ENCODE measurements at regions not wholly inside any gene's neighbourhood (a gene's known extent, or its start where the extent isn't known, plus 50 kb on each side); places are given as distances from the start of the nearest gene placed in this dataset.

DNA sequence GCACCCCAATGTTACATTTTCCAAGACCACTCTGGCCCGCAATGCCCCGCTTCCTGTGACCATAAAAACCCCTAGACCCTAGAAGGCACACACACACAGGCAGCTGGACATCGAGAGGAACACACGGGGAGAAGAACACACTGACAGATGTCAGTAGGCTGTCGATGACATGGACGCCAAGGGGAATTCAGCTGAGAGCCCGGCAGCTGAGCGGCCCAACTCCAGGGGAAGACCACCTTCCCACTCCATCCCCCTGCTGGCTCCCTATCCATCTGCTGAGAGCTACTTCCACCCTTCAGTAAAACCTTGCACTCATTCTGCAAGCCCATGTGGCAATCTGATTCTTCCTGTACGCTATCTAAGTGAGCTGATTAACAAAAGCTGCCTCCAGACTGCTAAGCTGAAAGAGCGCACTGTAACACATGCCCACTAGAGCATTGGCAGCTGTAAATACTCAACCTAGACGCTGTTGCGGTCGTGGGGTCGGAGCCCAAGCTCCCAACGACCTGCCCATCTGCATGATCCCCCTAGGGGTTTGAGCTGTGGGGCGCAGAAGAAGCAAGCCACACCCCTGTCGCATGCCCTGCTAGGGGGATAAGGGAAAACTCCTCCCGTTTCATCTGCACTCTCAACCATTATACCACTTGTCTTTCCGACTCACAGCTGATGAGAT, 843.6 kb upstream of the POT1 start:
- Histone ChIP-seq H3K4me3 (ENCODE audit: low read length) (no peak overlapping the region), H3K4me1 (ENCODE audit: control insufficient read depth, low read length) (no peaks in the 10 kb centered on the region), H3K27me3 (ENCODE audit: control insufficient read depth, low read length) (no peaks in the 10 kb centered on the region), H3K9me2 (replicated peaks; ENCODE audit: control insufficient read depth, low read length) (no peaks in the 10 kb centered on the region), H3K27ac (ENCODE audit: low read depth, low read length) (no peak overlapping the region), H3K9me3 (ENCODE audit: control insufficient read depth, insufficient read depth, low read length) (no peaks in the 10 kb centered on the region; the same call in 1 of the 2 replicates), H3F3A (ENCODE audit: control insufficient read depth, insufficient read depth) (no peaks in the 10 kb centered on the region), H3K79me2 (ENCODE audit: control insufficient read depth, low read length) (no peaks in the 10 kb centered on the region), H3K4me2 (ENCODE audit: low read length) (no peak overlapping the region), H4K20me1 (ENCODE audit: control insufficient read depth, insufficient read depth, low read depth, low read length) (no peaks in the 10 kb centered on the region), H3K36me3 (ENCODE audit: control insufficient read depth, low read length) (no peaks in the 10 kb centered on the region)
- TF ChIP-seq, protein P1, sequence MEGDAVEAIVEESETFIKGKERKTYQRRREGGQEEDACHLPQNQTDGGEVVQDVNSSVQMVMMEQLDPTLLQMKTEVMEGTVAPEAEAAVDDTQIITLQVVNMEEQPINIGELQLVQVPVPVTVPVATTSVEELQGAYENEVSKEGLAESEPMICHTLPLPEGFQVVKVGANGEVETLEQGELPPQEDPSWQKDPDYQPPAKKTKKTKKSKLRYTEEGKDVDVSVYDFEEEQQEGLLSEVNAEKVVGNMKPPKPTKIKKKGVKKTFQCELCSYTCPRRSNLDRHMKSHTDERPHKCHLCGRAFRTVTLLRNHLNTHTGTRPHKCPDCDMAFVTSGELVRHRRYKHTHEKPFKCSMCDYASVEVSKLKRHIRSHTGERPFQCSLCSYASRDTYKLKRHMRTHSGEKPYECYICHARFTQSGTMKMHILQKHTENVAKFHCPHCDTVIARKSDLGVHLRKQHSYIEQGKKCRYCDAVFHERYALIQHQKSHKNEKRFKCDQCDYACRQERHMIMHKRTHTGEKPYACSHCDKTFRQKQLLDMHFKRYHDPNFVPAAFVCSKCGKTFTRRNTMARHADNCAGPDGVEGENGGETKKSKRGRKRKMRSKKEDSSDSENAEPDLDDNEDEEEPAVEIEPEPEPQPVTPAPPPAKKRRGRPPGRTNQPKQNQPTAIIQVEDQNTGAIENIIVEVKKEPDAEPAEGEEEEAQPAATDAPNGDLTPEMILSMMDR (IDR thresholded peaks at IDR 0.05; ENCODE audit: low read depth, low read length, poor library complexity, severe bottlenecking) = no peak
- TF ChIP-seq EZH2phosphoT487 (IDR thresholded peaks at IDR 0.05; ENCODE audit: borderline replicate concordance, low read length) = no peak

DNA sequence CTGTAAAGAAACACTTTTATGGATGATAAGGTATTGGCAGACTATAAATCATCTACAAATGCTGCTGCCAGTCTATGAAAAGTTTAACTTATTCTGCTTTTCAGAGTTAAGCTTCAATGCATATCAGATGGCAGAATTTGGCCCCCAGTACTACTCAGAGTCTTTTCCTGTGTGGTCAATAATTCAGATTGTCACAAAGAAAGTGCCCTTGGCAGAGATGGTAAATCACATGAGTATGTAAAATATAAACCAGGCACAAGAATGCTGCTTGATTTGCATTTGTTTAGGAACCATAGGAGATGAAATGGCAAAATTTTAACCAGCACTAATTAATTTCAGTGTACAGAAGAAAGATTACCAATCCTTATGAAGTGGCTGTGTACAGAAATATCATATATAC, 818.3 kb upstream of the POT1 start:
- no peaks in the 10 kb centered on the region for H3K4me1 ChIP-seq (ENCODE audit: control insufficient read depth, low read length)
- H3K27ac ChIP-seq (ENCODE audit: low read depth, low read length) = no peak overlapping the region
- H3K79me2 ChIP-seq (ENCODE audit: control insufficient read depth, low read length) = no peaks in the 10 kb centered on the region
- no peaks in the 10 kb centered on the region for H3K9me3 ChIP-seq (ENCODE audit: control insufficient read depth, insufficient read depth, low read length)
- no peaks in the 10 kb centered on the region for H3K9me2 ChIP-seq (replicated peaks; ENCODE audit: control insufficient read depth, low read length)
- no peaks in the 10 kb centered on the region for H3K27me3 ChIP-seq (ENCODE audit: control insufficient read depth, low read length)
- TF ChIP-seq, protein P1 (IDR thresholded peaks at IDR 0.05; ENCODE audit: low read depth, low read length, poor library complexity, severe bottlenecking) = no peak
- TF ChIP-seq EZH2phosphoT487 (IDR thresholded peaks at IDR 0.05; ENCODE audit: borderline replicate concordance, low read length) = no peak
- no peaks in the 10 kb centered on the region for H4K20me1 ChIP-seq (ENCODE audit: control insufficient read depth, insufficient read depth, low read depth, low read length)
- no peaks in the 10 kb centered on the region for H3F3A ChIP-seq (ENCODE audit: control insufficient read depth, insufficient read depth)
- no peak overlapping the region for H3K4me3 ChIP-seq (ENCODE audit: low read length)
- no peaks in the 10 kb centered on the region for H3K36me3 ChIP-seq (ENCODE audit: control insufficient read depth, low read length)
- no peak overlapping the region for H3K4me2 ChIP-seq (ENCODE audit: low read length)

DNA sequence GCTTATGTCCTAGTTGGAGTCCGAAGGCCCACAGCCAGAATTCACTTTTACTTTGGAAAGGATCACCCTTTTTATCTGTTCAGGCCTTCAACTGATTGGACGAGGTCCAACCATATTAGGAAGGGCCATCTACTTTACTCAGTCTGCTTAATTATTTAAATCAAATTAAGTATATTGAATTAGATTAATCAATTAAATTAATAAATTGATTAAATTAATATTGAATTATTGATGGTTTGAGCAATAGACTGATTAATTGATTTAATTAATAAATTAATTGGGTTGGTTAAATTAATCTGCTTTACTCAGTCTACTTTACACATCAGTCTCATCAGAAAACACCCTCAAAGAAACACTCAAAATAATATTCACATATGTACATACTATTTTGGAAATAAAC, 816.9 kb upstream of the POT1 start:
- Histone ChIP-seq H3K4me1 (ENCODE audit: control insufficient read depth, low read length) (no peaks in the 10 kb centered on the region), H3K27ac (ENCODE audit: low read depth, low read length) (no peak overlapping the region), H3K9me3 (ENCODE audit: control insufficient read depth, insufficient read depth, low read length) (no peaks in the 10 kb centered on the region), H3K79me2 (ENCODE audit: control insufficient read depth, low read length) (no peaks in the 10 kb centered on the region), H3K4me2 (ENCODE audit: low read length) (no peak overlapping the region), H3F3A (ENCODE audit: control insufficient read depth, insufficient read depth) (no peaks in the 10 kb centered on the region), H3K9me2 (replicated peaks; ENCODE audit: control insufficient read depth, low read length) (no peaks in the 10 kb centered on the region), H4K20me1 (ENCODE audit: control insufficient read depth, insufficient read depth, low read depth, low read length) (no peaks in the 10 kb centered on the region), H3K36me3 (ENCODE audit: control insufficient read depth, low read length) (no peaks in the 10 kb centered on the region), H3K4me3 (ENCODE audit: low read length) (no peak overlapping the region), H3K27me3 (ENCODE audit: control insufficient read depth, low read length) (no peaks in the 10 kb centered on the region)
- TF ChIP-seq EZH2phosphoT487 (IDR thresholded peaks at IDR 0.05; ENCODE audit: borderline replicate concordance, low read length) = no peak
- TF ChIP-seq, protein P1 (IDR thresholded peaks at IDR 0.05; ENCODE audit: low read depth, low read length, poor library complexity, severe bottlenecking) = no peak

All from DOHH2 (cell line).